ENCODE measurements at regions not wholly inside any gene's neighbourhood (a gene's known extent, or its start where the extent isn't known, plus 50 kb on each side); places are given as distances from the start of the nearest gene placed in this dataset.

- no peaks in the 10 kb centered on the region for H3K4me1 ChIP-seq (ENCODE audit: control insufficient read depth in 5 of 5, insufficient read depth in 5 of 5, low read length in 5 of 5)
- peaks cover 0 to 3% (median 0%) of the 10 kb centered on the region in 4 donors for H3K9me3 ChIP-seq (ENCODE audit: control insufficient read depth in 4 of 4, insufficient read depth in 3 of 4, low read length in 3 of 4)
- no peak overlapping the region for H3K4me3 ChIP-seq
- H3K27ac ChIP-seq (ENCODE audit: low read depth in 1 of 2, low read length in 1 of 2), result no peak overlapping the region
- no peaks in the 10 kb centered on the region for H3K36me3 ChIP-seq (ENCODE audit: control insufficient read depth in 4 of 4, insufficient read depth in 4 of 4, low read length in 4 of 4)
- H3K27me3 ChIP-seq (ENCODE audit: control insufficient read depth in 3 of 3, insufficient read depth in 3 of 3, low read length in 2 of 3), result no peaks in the 10 kb centered on the region
- no peak overlapping the region for H3K9ac ChIP-seq (ENCODE audit: insufficient read depth in 1 of 2, low read length in 2 of 2)
- DNase-seq (no peak), ATAC-seq (ENCODE audit: insufficient read depth, low FRiP score) (no peak)
- TF ChIP-seq, protein P1, sequence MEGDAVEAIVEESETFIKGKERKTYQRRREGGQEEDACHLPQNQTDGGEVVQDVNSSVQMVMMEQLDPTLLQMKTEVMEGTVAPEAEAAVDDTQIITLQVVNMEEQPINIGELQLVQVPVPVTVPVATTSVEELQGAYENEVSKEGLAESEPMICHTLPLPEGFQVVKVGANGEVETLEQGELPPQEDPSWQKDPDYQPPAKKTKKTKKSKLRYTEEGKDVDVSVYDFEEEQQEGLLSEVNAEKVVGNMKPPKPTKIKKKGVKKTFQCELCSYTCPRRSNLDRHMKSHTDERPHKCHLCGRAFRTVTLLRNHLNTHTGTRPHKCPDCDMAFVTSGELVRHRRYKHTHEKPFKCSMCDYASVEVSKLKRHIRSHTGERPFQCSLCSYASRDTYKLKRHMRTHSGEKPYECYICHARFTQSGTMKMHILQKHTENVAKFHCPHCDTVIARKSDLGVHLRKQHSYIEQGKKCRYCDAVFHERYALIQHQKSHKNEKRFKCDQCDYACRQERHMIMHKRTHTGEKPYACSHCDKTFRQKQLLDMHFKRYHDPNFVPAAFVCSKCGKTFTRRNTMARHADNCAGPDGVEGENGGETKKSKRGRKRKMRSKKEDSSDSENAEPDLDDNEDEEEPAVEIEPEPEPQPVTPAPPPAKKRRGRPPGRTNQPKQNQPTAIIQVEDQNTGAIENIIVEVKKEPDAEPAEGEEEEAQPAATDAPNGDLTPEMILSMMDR (IDR thresholded peaks at IDR 0.05; ENCODE audit: control extremely low read depth, extremely low read depth), result no peak
These were observed 239.7 kb upstream of the UGT8 start for GRCh38 chr4:114358901-114359300.

GRCh38 chr4:114361249-114361648 is 237.4 kb upstream of the UGT8 start:
- Histone ChIP-seq H3K9me3 (ENCODE audit: control insufficient read depth in 4 of 4, insufficient read depth in 3 of 4, low read length in 3 of 4) (peaks cover 0 to 3% (median 0%) of the 10 kb centered on the region in 4 donors), H3K9ac (ENCODE audit: insufficient read depth in 1 of 2, low read length in 2 of 2) (no peak overlapping the region), H3K4me1 (ENCODE audit: control insufficient read depth in 5 of 5, insufficient read depth in 5 of 5, low read length in 5 of 5) (no peaks in the 10 kb centered on the region), H3K27ac (ENCODE audit: low read depth in 1 of 2, low read length in 1 of 2) (no peak overlapping the region), H3K36me3 (ENCODE audit: control insufficient read depth in 4 of 4, insufficient read depth in 4 of 4, low read length in 4 of 4) (no peaks in the 10 kb centered on the region), H3K4me3 (no peak overlapping the region), H3K27me3 (ENCODE audit: control insufficient read depth in 3 of 3, insufficient read depth in 3 of 3, low read length in 2 of 3) (no peaks in the 10 kb centered on the region)
- ATAC-seq (ENCODE audit: insufficient read depth, low FRiP score) (no peak), DNase-seq (no peak)
- WGBS, 2 donors, result 37 to 49% methylated on average over 3 of the region's 3 CpGs
- TF ChIP-seq, protein P1 (IDR thresholded peaks at IDR 0.05; ENCODE audit: control extremely low read depth, extremely low read depth), result no peak

- ATAC-seq (ENCODE audit: insufficient read depth, low FRiP score), result no peak
- WGBS, 2 donors, result 50 to 76% methylated on average over 1 of the region's 1 CpG
These were observed 233.8 kb upstream of the UGT8 start for GRCh38 chr4:114364857-114365256.

GRCh38 chr4:114365591-114365990 is 233.0 kb upstream of the UGT8 start:
- Histone ChIP-seq H3K4me3 (no peak overlapping the region), H3K9me3 (ENCODE audit: control insufficient read depth in 4 of 4, insufficient read depth in 3 of 4, low read length in 3 of 4) (no peaks in the 10 kb centered on the region), H3K36me3 (ENCODE audit: control insufficient read depth in 4 of 4, insufficient read depth in 4 of 4, low read length in 4 of 4) (no peaks in the 10 kb centered on the region), H3K27me3 (ENCODE audit: control insufficient read depth in 3 of 3, insufficient read depth in 3 of 3, low read length in 2 of 3) (no peaks in the 10 kb centered on the region), H3K9ac (ENCODE audit: insufficient read depth in 1 of 2, low read length in 2 of 2) (no peak overlapping the region), H3K27ac (ENCODE audit: low read depth in 1 of 2, low read length in 1 of 2) (no peak overlapping the region), H3K4me1 (ENCODE audit: control insufficient read depth in 5 of 5, insufficient read depth in 5 of 5, low read length in 5 of 5) (no peaks in the 10 kb centered on the region)
- 92 to 96% methylated on average over 1 of the region's 1 CpG for WGBS, 2 donors
- TF ChIP-seq, protein P1 (IDR thresholded peaks at IDR 0.05; ENCODE audit: control extremely low read depth, extremely low read depth), result no peak
- ATAC-seq (ENCODE audit: insufficient read depth, low FRiP score) (no peak), DNase-seq (no peak)

More at GRCh38 chr4:114364857-114365256, 233.8 kb upstream of the UGT8 start:
- Histone ChIP-seq H3K4me1 (ENCODE audit: control insufficient read depth in 5 of 5, insufficient read depth in 5 of 5, low read length in 5 of 5) (no peaks in the 10 kb centered on the region), H3K4me3 (no peak overlapping the region), H3K27ac (ENCODE audit: low read depth in 1 of 2, low read length in 1 of 2) (no peak overlapping the region), H3K27me3 (ENCODE audit: control insufficient read depth in 3 of 3, insufficient read depth in 3 of 3, low read length in 2 of 3) (no peaks in the 10 kb centered on the region), H3K9ac (ENCODE audit: insufficient read depth in 1 of 2, low read length in 2 of 2) (no peak overlapping the region), H3K36me3 (ENCODE audit: control insufficient read depth in 4 of 4, insufficient read depth in 4 of 4, low read length in 4 of 4) (no peaks in the 10 kb centered on the region), H3K9me3 (ENCODE audit: control insufficient read depth in 4 of 4, insufficient read depth in 3 of 4, low read length in 3 of 4) (no peaks in the 10 kb centered on the region)
- TF ChIP-seq, protein P1 (IDR thresholded peaks at IDR 0.05; ENCODE audit: control extremely low read depth, extremely low read depth), result no peak
- no peak for DNase-seq

All from lung (tissue), 11 donors.